NT2/D1 (cell line): ENCODE measurements at regions not wholly inside any gene's neighbourhood (a gene's known extent, or its start where the extent isn't known, plus 50 kb on each side); places are given as distances from the start of the nearest gene placed in this dataset.

Experiments
- SUZ12 ChIP-seq: IDR thresholded peaks from 2 replicates; pipeline ENCODE4 v1.6.1; 2011; ENCODE audit not compliant: insufficient read length, insufficient read depth; ENCODE audit errors: extremely low read depth
- YY1 ChIP-seq: IDR thresholded peaks from 2 replicates; pipeline ENCODE4 v1.6.1; 2011; ENCODE audit not compliant: insufficient read length, insufficient read depth
- ZNF274 ChIP-seq: IDR thresholded peaks from 2 replicates; pipeline ENCODE4 v1.6.1; 2011; ENCODE audit warnings: mild to moderate bottlenecking, low read depth, low read length

DNA sequence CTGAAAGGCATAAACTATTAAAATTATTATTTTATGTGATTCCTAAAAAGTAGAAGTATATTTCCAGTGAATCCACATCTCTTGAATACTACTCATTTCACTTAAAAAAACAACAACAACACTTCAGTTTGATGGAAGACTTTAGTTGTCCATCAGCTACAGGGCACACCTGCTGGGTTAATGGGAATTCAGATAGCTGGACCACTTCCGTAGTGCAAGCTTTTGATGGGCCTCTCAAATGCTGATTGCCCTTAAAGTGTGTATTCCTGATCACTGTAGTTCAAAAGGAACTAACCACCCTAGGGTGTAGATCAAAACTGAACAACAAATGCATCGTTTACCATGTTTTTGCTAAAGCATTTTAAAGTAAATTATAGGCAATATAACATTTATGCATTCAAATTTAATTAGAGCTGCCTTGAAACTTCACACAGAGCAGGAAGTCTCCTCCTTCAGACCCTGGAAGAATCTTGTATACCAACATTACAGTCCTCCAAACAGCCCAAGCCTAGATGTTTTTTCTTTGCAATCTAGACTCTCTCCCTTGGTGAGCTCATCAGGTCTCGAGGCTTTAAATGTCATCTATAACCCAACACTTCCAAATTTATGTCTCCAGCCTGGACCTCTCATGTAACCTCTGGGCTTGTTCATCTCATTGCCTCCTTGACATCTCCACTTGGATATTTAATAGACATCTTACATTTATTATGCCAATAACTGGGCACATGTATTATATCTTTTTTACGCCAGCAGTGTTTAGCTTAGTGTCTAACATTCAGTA, 510.1 kb upstream of the SLC39A10 start:
- no peak for TF ChIP-seq ZNF274
- no peak for TF ChIP-seq SUZ12
- no peak for TF ChIP-seq YY1
